ENCODE measurements at regions not wholly inside any gene's neighbourhood (a gene's known extent, or its start where the extent isn't known, plus 50 kb on each side); places are given as distances from the start of the nearest gene placed in this dataset.

DNA sequence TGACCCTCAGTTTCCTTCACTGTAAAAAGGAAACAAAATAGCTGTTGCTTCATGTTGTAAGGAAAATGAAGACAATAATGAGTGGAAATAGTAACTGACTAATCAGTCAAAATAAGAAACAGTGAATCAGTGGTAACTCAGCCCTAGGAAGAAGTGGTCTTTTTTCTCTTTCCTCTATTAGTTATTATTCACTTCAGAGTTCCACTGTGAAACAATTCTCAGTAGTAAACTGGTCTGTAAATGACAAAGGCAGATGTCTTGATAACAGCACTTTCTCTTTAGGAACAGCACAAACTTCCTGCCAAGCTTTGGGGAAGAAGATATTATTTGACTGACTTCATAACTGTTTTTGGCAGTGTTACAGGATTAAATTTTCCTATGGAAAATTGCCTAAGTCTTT lies 600.5 kb upstream of the KLHL1 start:
- Mint-ChIP-seq H3K4me1 (ENCODE audit: low read depth) (no peaks in the 10 kb centered on the region), H3K36me3 (ENCODE audit: low read depth) (no peaks in the 10 kb centered on the region), H3K4me3 (no peak overlapping the region), H3K27ac (no peak overlapping the region), H3K27me3 (no peaks in the 10 kb centered on the region), H3K9me3 (peaks cover 9% of the 10 kb centered on the region)
- no peak for DNase-seq

DNA sequence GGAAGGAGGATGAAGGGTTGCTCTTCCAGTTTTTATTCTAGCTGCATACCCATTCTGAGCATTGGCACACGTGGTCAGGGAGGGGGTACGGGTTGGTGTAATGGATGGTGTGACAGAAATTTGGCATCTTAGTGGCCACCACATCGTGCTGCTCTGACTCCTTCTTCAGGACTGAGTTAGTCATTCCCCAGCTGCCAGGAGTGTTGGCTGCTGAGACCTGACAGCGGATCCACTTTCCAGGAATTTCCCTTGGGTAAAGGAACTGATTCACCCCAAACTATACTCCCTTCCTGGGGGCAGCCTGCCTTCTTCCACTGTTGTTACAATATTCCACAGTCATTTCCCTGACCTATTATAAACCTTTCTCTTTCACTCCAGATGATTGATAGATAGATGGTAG lies 595.5 kb upstream of the KLHL1 start:
- peaks cover 11% of the 10 kb centered on the region for H3K9me3 Mint-ChIP-seq
- H3K27me3 Mint-ChIP-seq, result no peaks in the 10 kb centered on the region
- no peak for DNase-seq
- no peak overlapping the region for H3K27ac Mint-ChIP-seq
- no peak overlapping the region for H3K4me3 Mint-ChIP-seq
- no peaks in the 10 kb centered on the region for H3K36me3 Mint-ChIP-seq (ENCODE audit: low read depth)
- no peaks in the 10 kb centered on the region for H3K4me1 Mint-ChIP-seq (ENCODE audit: low read depth)

DNA sequence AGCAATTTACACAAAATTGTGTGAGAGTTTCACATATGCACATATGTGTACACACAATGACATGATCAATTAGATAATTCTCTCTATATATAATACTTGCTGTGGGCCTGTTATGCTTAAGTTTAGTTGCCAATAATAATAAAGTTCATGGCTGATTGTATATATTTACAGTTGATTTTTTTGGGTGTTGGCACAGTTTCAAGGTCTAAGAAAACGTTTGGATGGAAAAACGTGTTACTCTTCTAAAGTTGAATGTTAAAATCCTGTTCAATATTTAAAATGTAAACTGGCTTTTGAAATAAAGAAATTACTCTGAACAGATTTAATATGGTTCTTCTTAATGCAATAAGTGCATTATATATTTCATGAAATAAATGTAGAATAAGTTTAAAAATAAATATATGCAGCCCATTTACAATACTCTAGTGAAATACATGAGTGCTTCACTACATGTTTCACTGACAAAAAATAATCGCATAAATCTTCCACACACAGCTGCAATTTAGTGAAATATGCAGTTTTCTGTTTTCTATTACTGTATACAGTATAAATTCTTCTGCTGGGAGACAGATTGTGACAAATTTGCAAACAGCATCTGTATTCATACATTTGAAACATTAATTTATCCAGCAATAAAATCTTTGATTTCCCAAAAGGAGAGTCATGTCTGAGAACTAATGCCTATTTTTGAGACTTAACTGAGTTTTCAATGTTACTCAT lies 586.9 kb upstream of the KLHL1 start:
- DNase-seq, result no peak
- no peak overlapping the region for H3K4me3 Mint-ChIP-seq
- H3K27me3 Mint-ChIP-seq, result no peaks in the 10 kb centered on the region
- H3K9me3 Mint-ChIP-seq, result peaks cover 6% of the 10 kb centered on the region
- no peaks in the 10 kb centered on the region for H3K36me3 Mint-ChIP-seq (ENCODE audit: low read depth)
- no peak overlapping the region for H3K27ac Mint-ChIP-seq
- H3K4me1 Mint-ChIP-seq (ENCODE audit: low read depth), result no peaks in the 10 kb centered on the region

GRCh38 chr13:70668983-70669382 lies 560.7 kb upstream of the KLHL1 start:
- peaks cover 5% of the 10 kb centered on the region for H3K9me3 Mint-ChIP-seq
- H3K36me3 Mint-ChIP-seq (ENCODE audit: low read depth), result no peaks in the 10 kb centered on the region
- no peak overlapping the region for H3K27ac Mint-ChIP-seq
- no peaks in the 10 kb centered on the region for H3K4me1 Mint-ChIP-seq (ENCODE audit: low read depth)
- no peaks in the 10 kb centered on the region for H3K27me3 Mint-ChIP-seq
- no peak for DNase-seq
- H3K4me3 Mint-ChIP-seq, result no peak overlapping the region

GRCh38 chr13:70668293-70668692 lies 560.0 kb upstream of the KLHL1 start:
- Mint-ChIP-seq H3K9me3 (peaks cover under 1% of the 10 kb centered on the region), H3K27ac (no peak overlapping the region), H3K27me3 (no peaks in the 10 kb centered on the region), H3K4me3 (no peak overlapping the region), H3K36me3 (ENCODE audit: low read depth) (no peaks in the 10 kb centered on the region), H3K4me1 (ENCODE audit: low read depth) (no peaks in the 10 kb centered on the region)
- DNase-seq, result no peak

DNA sequence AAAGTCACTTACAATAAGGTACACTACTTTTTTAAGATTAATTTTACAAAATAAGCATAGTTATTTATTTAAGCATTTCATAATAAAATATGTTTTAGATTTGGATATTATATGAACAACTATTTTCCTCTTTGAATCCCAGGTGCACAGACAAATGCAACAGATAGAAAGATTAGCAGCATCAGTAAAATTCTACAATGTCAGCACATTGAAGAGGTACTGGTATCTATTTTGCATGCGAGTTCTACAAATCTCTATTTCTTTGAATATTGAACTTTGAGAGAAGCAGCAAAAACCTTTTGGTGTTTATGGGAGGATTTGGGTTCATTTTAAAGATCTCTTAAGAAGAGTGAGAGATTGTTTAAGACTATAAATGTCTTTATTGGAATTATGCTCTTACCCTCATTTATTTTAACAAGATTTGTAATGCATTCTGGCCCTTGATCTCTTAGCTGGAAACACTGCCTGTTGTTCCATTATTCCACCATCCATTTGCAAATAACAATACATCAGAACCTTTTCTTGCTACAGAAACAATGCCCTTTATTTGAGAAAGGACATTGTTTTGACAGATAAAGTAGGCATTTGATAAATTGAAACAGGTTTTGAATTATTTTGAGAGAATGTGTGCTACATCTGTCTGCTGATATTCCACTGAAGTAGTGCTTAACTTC lies 558.8 kb upstream of the KLHL1 start:
- Mint-ChIP-seq H3K4me3 (no peak overlapping the region), H3K27ac (no peak overlapping the region), H3K27me3 (no peaks in the 10 kb centered on the region), H3K9me3 (no peaks in the 10 kb centered on the region), H3K4me1 (ENCODE audit: low read depth) (no peaks in the 10 kb centered on the region), H3K36me3 (ENCODE audit: low read depth) (no peaks in the 10 kb centered on the region)
- no peak for DNase-seq

- Mint-ChIP-seq H3K4me3 (no peak overlapping the region), H3K4me1 (ENCODE audit: low read depth) (no peaks in the 10 kb centered on the region), H3K36me3 (ENCODE audit: low read depth) (no peaks in the 10 kb centered on the region), H3K27ac (no peak overlapping the region), H3K27me3 (no peaks in the 10 kb centered on the region), H3K9me3 (no peaks in the 10 kb centered on the region)
- no peak for DNase-seq
Observed at GRCh38 chr13:70662231-70662940, 554.1 kb upstream of the KLHL1 start.

DNA sequence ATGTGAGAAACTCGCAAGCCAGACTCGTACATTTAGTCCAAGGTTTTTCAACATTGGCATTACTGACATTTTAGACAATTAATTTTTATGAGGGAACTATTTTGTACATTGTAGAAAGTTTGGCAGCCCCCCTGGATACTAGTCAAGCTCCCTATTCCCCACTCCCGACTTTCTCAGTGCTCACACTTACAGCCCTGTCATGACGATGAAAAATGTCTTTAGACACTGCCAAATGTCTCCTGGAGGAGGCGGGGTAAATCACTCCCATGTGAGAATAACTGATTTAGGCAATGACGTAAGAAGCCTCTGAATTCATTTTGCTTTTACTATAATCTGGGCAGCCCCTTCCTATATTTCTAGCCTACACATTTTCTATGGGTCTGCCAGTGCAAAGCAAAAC lies 535.8 kb upstream of the KLHL1 start:
- no peak for DNase-seq
- H3K36me3 Mint-ChIP-seq (ENCODE audit: low read depth), result no peaks in the 10 kb centered on the region
- no peak overlapping the region for H3K4me3 Mint-ChIP-seq

GRCh38 chr13:70634893-70635292 lies 526.6 kb upstream of the KLHL1 start:
- Mint-ChIP-seq H3K4me3 (no peak overlapping the region), H3K9me3 (peaks cover 5% of the 10 kb centered on the region), H3K4me1 (ENCODE audit: low read depth) (no peaks in the 10 kb centered on the region), H3K36me3 (ENCODE audit: low read depth) (no peaks in the 10 kb centered on the region), H3K27me3 (no peaks in the 10 kb centered on the region), H3K27ac (no peak overlapping the region)
- no peak for DNase-seq

More for the DNA sequence above, 535.8 kb upstream of the KLHL1 start:
- H3K27ac Mint-ChIP-seq, result no peak overlapping the region
- peaks cover 2% of the 10 kb centered on the region for H3K9me3 Mint-ChIP-seq
- H3K4me1 Mint-ChIP-seq (ENCODE audit: low read depth), result no peaks in the 10 kb centered on the region
- H3K27me3 Mint-ChIP-seq, result no peaks in the 10 kb centered on the region

- DNase-seq, result no peak
- Mint-ChIP-seq H3K27me3 (no peaks in the 10 kb centered on the region), H3K9me3 (no peaks in the 10 kb centered on the region), H3K4me3 (no peak overlapping the region), H3K36me3 (ENCODE audit: low read depth) (no peaks in the 10 kb centered on the region), H3K27ac (no peak overlapping the region), H3K4me1 (ENCODE audit: low read depth) (no peaks in the 10 kb centered on the region)
Observed at GRCh38 chr13:70630247-70630646, 522.0 kb upstream of the KLHL1 start.

DNA sequence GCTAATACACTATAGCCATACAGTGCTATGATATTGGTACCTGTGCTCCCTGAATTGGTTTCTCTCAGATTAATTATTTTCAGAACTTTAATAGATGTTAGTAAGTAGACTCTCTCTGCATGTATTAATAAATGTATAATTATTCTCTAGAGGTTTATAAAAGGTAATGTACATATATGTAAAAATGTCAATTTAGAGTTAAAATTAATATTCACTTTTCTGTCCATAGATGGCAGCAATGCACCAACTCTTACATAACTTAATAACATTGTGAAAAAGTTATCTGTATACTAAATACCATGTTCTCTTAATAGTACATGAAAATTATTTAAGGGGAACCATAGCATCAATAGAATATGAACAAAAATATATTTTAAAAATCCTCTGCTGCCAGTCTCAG lies 515.0 kb upstream of the KLHL1 start:
- no peak for DNase-seq
- H3K27me3 Mint-ChIP-seq, result no peaks in the 10 kb centered on the region
- H3K4me1 Mint-ChIP-seq (ENCODE audit: low read depth), result no peaks in the 10 kb centered on the region
- H3K27ac Mint-ChIP-seq, result no peak overlapping the region
- H3K4me3 Mint-ChIP-seq, result no peak overlapping the region
- H3K36me3 Mint-ChIP-seq (ENCODE audit: low read depth), result no peaks in the 10 kb centered on the region
- H3K9me3 Mint-ChIP-seq, result no peaks in the 10 kb centered on the region

DNA sequence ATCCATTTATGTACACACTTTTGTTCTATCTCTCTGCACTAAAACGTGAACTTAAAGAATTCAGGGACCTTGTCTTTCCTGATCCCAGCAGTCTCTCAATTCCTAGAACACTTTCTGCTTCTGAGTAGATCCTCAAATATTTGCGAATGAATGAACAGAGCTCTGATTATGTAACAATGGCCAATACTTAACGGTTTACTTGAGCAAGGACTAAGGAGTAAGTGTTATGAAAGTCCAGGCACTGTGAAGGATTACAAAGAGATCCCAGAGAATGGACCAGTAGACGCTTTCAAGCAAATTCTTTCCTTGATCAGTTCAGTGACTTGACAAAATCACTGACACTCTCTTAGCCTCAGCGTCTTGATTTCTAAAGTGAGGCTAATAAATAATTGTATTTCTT lies 514.5 kb upstream of the KLHL1 start:
- no peak overlapping the region for H3K4me3 Mint-ChIP-seq
- no peaks in the 10 kb centered on the region for H3K27me3 Mint-ChIP-seq
- H3K27ac Mint-ChIP-seq, result no peak overlapping the region
- H3K9me3 Mint-ChIP-seq, result no peaks in the 10 kb centered on the region
- H3K36me3 Mint-ChIP-seq (ENCODE audit: low read depth), result no peaks in the 10 kb centered on the region
- no peak for DNase-seq
- H3K4me1 Mint-ChIP-seq (ENCODE audit: low read depth), result no peaks in the 10 kb centered on the region

GRCh38 chr13:70619936-70620335 lies 511.7 kb upstream of the KLHL1 start:
- Mint-ChIP-seq H3K9me3 (no peaks in the 10 kb centered on the region), H3K27ac (no peak overlapping the region), H3K36me3 (ENCODE audit: low read depth) (no peaks in the 10 kb centered on the region), H3K4me3 (no peak overlapping the region), H3K27me3 (no peaks in the 10 kb centered on the region), H3K4me1 (ENCODE audit: low read depth) (no peaks in the 10 kb centered on the region)
- DNase-seq, result no peak

GRCh38 chr13:70616847-70617246 lies 508.6 kb upstream of the KLHL1 start:
- no peaks in the 10 kb centered on the region for H3K4me1 Mint-ChIP-seq (ENCODE audit: low read depth)
- no peaks in the 10 kb centered on the region for H3K27me3 Mint-ChIP-seq
- no peaks in the 10 kb centered on the region for H3K36me3 Mint-ChIP-seq (ENCODE audit: low read depth)
- no peak for DNase-seq
- no peak overlapping the region for H3K27ac Mint-ChIP-seq
- no peaks in the 10 kb centered on the region for H3K9me3 Mint-ChIP-seq
- H3K4me3 Mint-ChIP-seq, result no peak overlapping the region

DNA sequence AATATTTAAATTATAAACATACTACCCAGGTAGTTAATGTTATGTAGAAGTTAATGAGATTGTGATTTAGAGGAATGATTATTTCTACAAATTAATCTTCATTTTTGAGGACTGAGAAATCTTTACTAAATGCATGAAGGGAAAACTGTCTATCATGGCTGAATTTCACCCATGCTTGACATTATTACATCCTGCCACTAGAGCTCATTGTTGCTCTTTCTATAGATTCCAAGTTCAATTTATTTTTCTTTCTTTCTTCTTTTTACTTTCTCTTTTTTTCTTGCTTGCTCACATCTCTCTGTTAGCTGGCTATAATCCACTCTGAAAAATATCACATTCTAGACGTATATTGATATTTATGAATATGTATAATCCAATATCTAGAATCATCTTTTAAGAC lies 505.0 kb upstream of the KLHL1 start:
- no peaks in the 10 kb centered on the region for H3K36me3 Mint-ChIP-seq (ENCODE audit: low read depth)

More for the DNA sequence above, 505.0 kb upstream of the KLHL1 start:
- DNase-seq, result no peak
- Mint-ChIP-seq H3K4me1 (ENCODE audit: low read depth) (no peaks in the 10 kb centered on the region), H3K27me3 (no peaks in the 10 kb centered on the region), H3K27ac (no peak overlapping the region), H3K4me3 (no peak overlapping the region), H3K9me3 (no peaks in the 10 kb centered on the region)
